ENCODE measurements at regions not wholly inside any gene's neighbourhood (a gene's known extent, or its start where the extent isn't known, plus 50 kb on each side); places are given as distances from the start of the nearest gene placed in this dataset.

- TF ChIP-seq, protein P1, sequence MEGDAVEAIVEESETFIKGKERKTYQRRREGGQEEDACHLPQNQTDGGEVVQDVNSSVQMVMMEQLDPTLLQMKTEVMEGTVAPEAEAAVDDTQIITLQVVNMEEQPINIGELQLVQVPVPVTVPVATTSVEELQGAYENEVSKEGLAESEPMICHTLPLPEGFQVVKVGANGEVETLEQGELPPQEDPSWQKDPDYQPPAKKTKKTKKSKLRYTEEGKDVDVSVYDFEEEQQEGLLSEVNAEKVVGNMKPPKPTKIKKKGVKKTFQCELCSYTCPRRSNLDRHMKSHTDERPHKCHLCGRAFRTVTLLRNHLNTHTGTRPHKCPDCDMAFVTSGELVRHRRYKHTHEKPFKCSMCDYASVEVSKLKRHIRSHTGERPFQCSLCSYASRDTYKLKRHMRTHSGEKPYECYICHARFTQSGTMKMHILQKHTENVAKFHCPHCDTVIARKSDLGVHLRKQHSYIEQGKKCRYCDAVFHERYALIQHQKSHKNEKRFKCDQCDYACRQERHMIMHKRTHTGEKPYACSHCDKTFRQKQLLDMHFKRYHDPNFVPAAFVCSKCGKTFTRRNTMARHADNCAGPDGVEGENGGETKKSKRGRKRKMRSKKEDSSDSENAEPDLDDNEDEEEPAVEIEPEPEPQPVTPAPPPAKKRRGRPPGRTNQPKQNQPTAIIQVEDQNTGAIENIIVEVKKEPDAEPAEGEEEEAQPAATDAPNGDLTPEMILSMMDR (IDR thresholded peaks at IDR 0.05; ENCODE audit: low read length): peak; percentile 33
- TF ChIP-seq EZH2 (optimal IDR thresholded peaks at IDR 0.05; ENCODE audit: low read depth, low read length) (no peak), EZH2phosphoT487 (IDR thresholded peaks at IDR 0.05; ENCODE audit: low read length) (no peak)
Observed at GRCh38 chr4:11623726-11624037, 195.0 kb upstream of the HS3ST1 start.
